MCF 10A (cell line): ENCODE measurements at regions not wholly inside any gene's neighbourhood (a gene's known extent, or its start where the extent isn't known, plus 50 kb on each side); places are given as distances from the start of the nearest gene placed in this dataset.

Experiments used
- BruUV-seq: library from RNA; stranded (reverse); fragments of 400-500 nt; replicated peaks from 2 replicates; lab custom pipeline; 2021; lab: Mats Ljungman, UMichigan
- CTCF ChIA-PET: fragments of 300-600 bp; sonication (Branson Sonifier 250); formaldehyde crosslinking; extraction: SDS; loops from one replicate; lab custom pipeline; 2021; ENCODE audit warnings: antibody characterized with exemption, inconsistent platforms; lab: Yijun Ruan, JAX
- POLR2A ChIA-PET: fragments of 300-600, 350-650 bp; sonication (Branson Sonifier 250); formaldehyde crosslinking; extraction: SDS; loops from one replicate; lab custom pipeline; 2020; ENCODE audit warnings: antibody characterized with exemption, inconsistent platforms; lab: Yijun Ruan, JAX
- DNase-seq: peaks from one replicate; pipeline ENCODE4 v3.0.0-alpha.2; 2018; ENCODE audit not compliant: unreplicated experiment
- H3K27ac Mint-ChIP-seq: one replicate; pipeline ENCODE4 v1.8.0; 2022; ENCODE audit warnings: mild to moderate bottlenecking, low read depth, mixed read lengths; ENCODE audit not compliant: unreplicated experiment
- H3K27me3 Mint-ChIP-seq: one replicate; pipeline ENCODE4 v1.8.0; 2022; ENCODE audit warnings: mixed read lengths; ENCODE audit not compliant: insufficient read depth, unreplicated experiment
- H3K36me3 Mint-ChIP-seq: one replicate; pipeline ENCODE4 v1.8.0; 2022; ENCODE audit warnings: mild to moderate bottlenecking, moderate library complexity, mixed read lengths; ENCODE audit not compliant: insufficient read depth, unreplicated experiment
- H3K4me1 Mint-ChIP-seq: one replicate; pipeline ENCODE4 v1.8.0; 2022; ENCODE audit warnings: mixed read lengths; ENCODE audit not compliant: insufficient read depth, unreplicated experiment
- H3K4me3 Mint-ChIP-seq: one replicate; pipeline ENCODE4 v1.8.0; 2022; ENCODE audit warnings: mild to moderate bottlenecking, moderate library complexity, mixed read lengths; ENCODE audit not compliant: unreplicated experiment
- H3K9me3 Mint-ChIP-seq: one replicate; pipeline ENCODE4 v1.8.0; 2022; ENCODE audit warnings: mixed read lengths; ENCODE audit not compliant: unreplicated experiment
- intact Hi-C: fragments of 100-400 bp; cut with micrococcal nuclease; formaldehyde crosslinking; loops from 2 replicates; pipeline ENCODE4 v1.14.1; 2022
- TF ChIP-seq, protein P1 (sequence below): fragments of 200-600 bp; IDR thresholded peaks from one replicate; pipeline ENCODE4 v1.8.0; 2022; ENCODE audit warnings: antibody characterized with exemption, mild to moderate bottlenecking; ENCODE audit not compliant: unreplicated experiment

- TF ChIP-seq, protein P1, sequence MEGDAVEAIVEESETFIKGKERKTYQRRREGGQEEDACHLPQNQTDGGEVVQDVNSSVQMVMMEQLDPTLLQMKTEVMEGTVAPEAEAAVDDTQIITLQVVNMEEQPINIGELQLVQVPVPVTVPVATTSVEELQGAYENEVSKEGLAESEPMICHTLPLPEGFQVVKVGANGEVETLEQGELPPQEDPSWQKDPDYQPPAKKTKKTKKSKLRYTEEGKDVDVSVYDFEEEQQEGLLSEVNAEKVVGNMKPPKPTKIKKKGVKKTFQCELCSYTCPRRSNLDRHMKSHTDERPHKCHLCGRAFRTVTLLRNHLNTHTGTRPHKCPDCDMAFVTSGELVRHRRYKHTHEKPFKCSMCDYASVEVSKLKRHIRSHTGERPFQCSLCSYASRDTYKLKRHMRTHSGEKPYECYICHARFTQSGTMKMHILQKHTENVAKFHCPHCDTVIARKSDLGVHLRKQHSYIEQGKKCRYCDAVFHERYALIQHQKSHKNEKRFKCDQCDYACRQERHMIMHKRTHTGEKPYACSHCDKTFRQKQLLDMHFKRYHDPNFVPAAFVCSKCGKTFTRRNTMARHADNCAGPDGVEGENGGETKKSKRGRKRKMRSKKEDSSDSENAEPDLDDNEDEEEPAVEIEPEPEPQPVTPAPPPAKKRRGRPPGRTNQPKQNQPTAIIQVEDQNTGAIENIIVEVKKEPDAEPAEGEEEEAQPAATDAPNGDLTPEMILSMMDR, result no peak
- Mint-ChIP-seq H3K4me3 (no peak overlapping the region), H3K36me3 (no peaks in the 10 kb centered on the region), H3K4me1 (peaks cover 22% of the 10 kb centered on the region), H3K27me3 (no peaks in the 10 kb centered on the region), H3K27ac (no peak overlapping the region), H3K9me3 (no peaks in the 10 kb centered on the region)
- CTCF ChIA-PET, result interaction anchor here (0.8 to 2.6 kb wide), 8 partner anchors 9 to 701 kb away, joined by 3 to 12 read pairs (median 4); no protein-coding TSS in a partner anchor
- DNase-seq, result no peak
- BruUV-seq, result no TSS peak
- intact Hi-C loops, result loop anchor here (1.0 to 5.0 kb wide), 8 partner anchors 155 to 900 kb away; partner anchors contain the start of gene CEP162
- POLR2A ChIA-PET, result interaction anchor here (0.6 kb wide), 1 partner anchor 1267 kb away, joined by 3 read pairs; no protein-coding TSS in a partner anchor
These were observed 322.1 kb upstream of the NT5E start for GRCh38 chr6:85127696-85128243.

DNA sequence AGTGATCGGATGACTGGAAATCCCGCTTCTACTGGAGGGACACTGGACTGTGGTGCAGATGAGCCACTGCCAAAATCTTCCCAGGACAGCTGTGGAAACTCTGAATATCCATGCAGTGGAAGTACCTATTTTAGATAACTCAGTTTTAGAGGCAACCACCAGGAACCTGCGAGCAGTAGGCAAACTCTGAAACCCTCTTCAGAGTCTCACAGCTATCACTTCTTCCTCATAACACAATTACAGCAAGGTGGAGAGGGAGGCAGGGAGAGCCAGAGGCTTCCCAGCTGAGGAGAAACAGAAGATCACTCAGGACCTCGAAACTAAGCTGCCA, 322.8 kb upstream of the NT5E start:
- TF ChIP-seq, protein P1, result no peak
- Mint-ChIP-seq H3K4me3 (no peak overlapping the region), H3K9me3 (no peaks in the 10 kb centered on the region), H3K27ac (no peak overlapping the region), H3K4me1 (peaks cover 22% of the 10 kb centered on the region), H3K27me3 (no peaks in the 10 kb centered on the region), H3K36me3 (no peaks in the 10 kb centered on the region)
- no peak for DNase-seq
- BruUV-seq, result no TSS peak
- CTCF ChIA-PET, result interaction anchor here (0.7 to 2.6 kb wide), 14 partner anchors 9 to 903 kb away, joined by 3 to 12 read pairs (median 4); no protein-coding TSS in a partner anchor
- POLR2A ChIA-PET, result no interaction called here
- intact Hi-C loops, result loop anchor here (1.0 to 5.0 kb wide), 8 partner anchors 154 to 900 kb away; partner anchors contain the start of gene CEP162

DNA sequence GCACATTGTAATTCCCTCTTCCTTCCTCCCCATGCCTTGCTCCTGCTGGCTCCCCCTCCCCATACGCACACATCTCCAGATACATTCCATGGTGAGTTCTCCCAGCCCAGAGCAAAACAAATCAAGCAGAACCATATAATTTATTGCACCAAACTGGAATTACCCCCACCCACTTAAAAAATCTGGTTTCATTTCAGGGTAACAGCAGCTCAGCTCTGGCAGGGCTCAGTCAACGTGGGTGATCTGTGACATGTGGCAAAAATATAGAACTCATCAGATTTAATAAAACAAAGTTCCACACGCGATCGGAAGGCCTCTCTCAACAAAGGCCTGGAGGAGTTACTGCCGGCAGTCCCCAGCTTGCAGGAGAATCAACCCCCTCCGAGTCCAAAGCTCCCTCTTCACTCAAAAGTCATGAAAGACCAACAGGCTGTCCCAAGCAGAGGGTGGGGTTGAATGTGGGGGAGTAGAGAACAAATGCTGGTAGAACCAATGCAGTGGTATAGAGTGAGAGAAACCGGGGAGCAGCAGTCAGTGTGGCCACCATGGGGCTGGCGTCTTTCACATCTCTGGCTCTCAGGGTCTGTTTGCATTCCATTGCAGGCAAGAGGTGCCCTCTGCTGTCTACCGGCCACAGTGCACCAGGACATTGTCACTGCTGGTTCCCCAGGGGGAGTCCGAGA, 323.3 kb upstream of the NT5E start:
- intact Hi-C loops, result loop anchor here (1.0 to 5.0 kb wide), 8 partner anchors 154 to 899 kb away; partner anchors contain the start of gene CEP162

More for the DNA sequence above, 323.3 kb upstream of the NT5E start:
- H3K27me3 Mint-ChIP-seq, result no peaks in the 10 kb centered on the region
- H3K9me3 Mint-ChIP-seq, result no peaks in the 10 kb centered on the region
- no peak overlapping the region for H3K27ac Mint-ChIP-seq
- ChIA-PET POLR2A (no interaction called here), CTCF (interaction anchor here (0.7 to 2.6 kb wide), 21 partner anchors 8 to 1288 kb away, joined by 3 to 12 read pairs (median 4); no protein-coding TSS in a partner anchor)
- BruUV-seq, result no TSS peak
- no peaks in the 10 kb centered on the region for H3K36me3 Mint-ChIP-seq
- peak; percentile 73 for DNase-seq
- peaks cover 22% of the 10 kb centered on the region for H3K4me1 Mint-ChIP-seq
- TF ChIP-seq, protein P1, result peak; percentile 80
- H3K4me3 Mint-ChIP-seq, result no peak overlapping the region
